GM19395 (cell line): ENCODE measurements at regions not wholly inside any gene's neighbourhood (a gene's known extent, or its start where the extent isn't known, plus 50 kb on each side); places are given as distances from the start of the nearest gene placed in this dataset.
A peak's percentile ranks its signal among the peaks of the same experiment; 100 is the strongest.

Source experiments
- ATAC-seq: cut with Tn5 transposase; IDR thresholded peaks from one replicate; pipeline ENCODE4 v1.9.1; 2021; ENCODE audit warnings: mild to moderate bottlenecking, moderate library complexity; ENCODE audit not compliant: unreplicated experiment

- ATAC-seq = no peak
These were observed 57.9 kb upstream of the KCNE4 start for GRCh38 chr2:222993920-222994650.

- ATAC-seq = peak; percentile 93
These were observed 53.5 kb upstream of the KCNE4 start for GRCh38 chr2:222998459-222998858.

- ATAC-seq = no peak
These were observed 50.9 kb upstream of the KCNE4 start for GRCh38 chr2:223000872-223001796.

GRCh38 chr2:223001797-223002175 lies 50.2 kb upstream of the KCNE4 start:
- no peak for ATAC-seq
